Body of pancreas (tissue), 4 donors: ENCODE measurements at regions not wholly inside any gene's neighbourhood (a gene's known extent, or its start where the extent isn't known, plus 50 kb on each side); places are given as distances from the start of the nearest gene placed in this dataset.

ENCODE experiments used
- POLR2A ChIP-seq, 3 donors: fragments of 450-650 bp; IDR thresholded peaks; one replicate each; pipeline ENCODE4 v1.6.1; 2016; ENCODE audit warnings: antibody characterized with exemption in 3 of 3, mild to moderate bottlenecking in 2 of 3
- TF ChIP-seq, protein P1 (sequence below), 7 experiments: fragments of 450-650 bp in 4 of 7; fragments of 200-600 bp in 3 of 7; sonication (generic) in 3 of 7; IDR thresholded peaks; one replicate each; pipeline ENCODE4 v1.5.1; 2016 to 2019; ENCODE audit warnings: antibody characterized with exemption in 7 of 7

DNA sequence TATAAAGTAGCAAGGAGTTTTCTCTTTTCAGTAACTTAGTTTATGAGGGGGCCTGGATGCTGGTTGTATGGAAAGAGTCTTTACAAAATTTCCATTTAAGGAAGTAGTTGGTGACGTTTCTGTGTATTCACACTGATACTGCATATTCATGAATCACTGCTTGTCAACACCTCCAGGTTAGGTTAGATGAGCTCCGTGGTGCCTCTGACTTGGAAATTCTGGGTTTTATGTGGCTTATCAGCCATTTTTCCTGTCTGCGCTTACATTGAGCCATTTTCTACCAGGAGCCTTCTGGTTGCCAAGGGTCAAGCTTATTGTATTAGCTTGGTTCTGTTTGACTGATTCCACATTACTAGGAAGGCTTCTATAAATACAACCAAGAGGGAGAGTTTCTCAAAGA, 128.3 kb downstream of the SLC28A3 start:
- TF ChIP-seq, protein P1, sequence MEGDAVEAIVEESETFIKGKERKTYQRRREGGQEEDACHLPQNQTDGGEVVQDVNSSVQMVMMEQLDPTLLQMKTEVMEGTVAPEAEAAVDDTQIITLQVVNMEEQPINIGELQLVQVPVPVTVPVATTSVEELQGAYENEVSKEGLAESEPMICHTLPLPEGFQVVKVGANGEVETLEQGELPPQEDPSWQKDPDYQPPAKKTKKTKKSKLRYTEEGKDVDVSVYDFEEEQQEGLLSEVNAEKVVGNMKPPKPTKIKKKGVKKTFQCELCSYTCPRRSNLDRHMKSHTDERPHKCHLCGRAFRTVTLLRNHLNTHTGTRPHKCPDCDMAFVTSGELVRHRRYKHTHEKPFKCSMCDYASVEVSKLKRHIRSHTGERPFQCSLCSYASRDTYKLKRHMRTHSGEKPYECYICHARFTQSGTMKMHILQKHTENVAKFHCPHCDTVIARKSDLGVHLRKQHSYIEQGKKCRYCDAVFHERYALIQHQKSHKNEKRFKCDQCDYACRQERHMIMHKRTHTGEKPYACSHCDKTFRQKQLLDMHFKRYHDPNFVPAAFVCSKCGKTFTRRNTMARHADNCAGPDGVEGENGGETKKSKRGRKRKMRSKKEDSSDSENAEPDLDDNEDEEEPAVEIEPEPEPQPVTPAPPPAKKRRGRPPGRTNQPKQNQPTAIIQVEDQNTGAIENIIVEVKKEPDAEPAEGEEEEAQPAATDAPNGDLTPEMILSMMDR (IDR thresholded peaks at IDR 0.05) = no peak
- no peak for TF ChIP-seq POLR2A (IDR thresholded peaks at IDR 0.05)
